Peyer's patch (tissue), 4 donors: ENCODE measurements at regions not wholly inside any gene's neighbourhood (a gene's known extent, or its start where the extent isn't known, plus 50 kb on each side); places are given as distances from the start of the nearest gene placed in this dataset.

Source experiments
- CTCF ChIP-seq, 6 experiments: fragments of 450-650 bp in 4 of 6; fragments of 200-600 bp in 2 of 6; sonication (generic) in 1 of 6; IDR thresholded peaks; one replicate each; pipeline ENCODE4 v1.5.1; 2017 to 2019; ENCODE audit warnings: antibody characterized with exemption in 6 of 6, mild to moderate bottlenecking in 3 of 6, moderate library complexity in 1 of 6
- POLR2A ChIP-seq, 2 donors: fragments of 450-650 bp; IDR thresholded peaks; one replicate each; pipeline ENCODE4 v1.5.1; 2017; ENCODE audit warnings: antibody characterized with exemption in 2 of 2, mild to moderate bottlenecking in 2 of 2, moderate library complexity in 2 of 2

GRCh38 chr9:115913696-115914095 is 239.9 kb upstream of the PAPPA start:
- TF ChIP-seq CTCF (IDR thresholded peaks at IDR 0.05) (no peak), POLR2A (IDR thresholded peaks at IDR 0.05) (no peak)
